Jurkat, Clone E6-1 (cell line): ENCODE measurements at regions not wholly inside any gene's neighbourhood (a gene's known extent, or its start where the extent isn't known, plus 50 kb on each side); places are given as distances from the start of the nearest gene placed in this dataset.
"Not testable (repeated sequence)": the region's sequence is repeated elsewhere in the genome, so short reads cannot be mapped to it uniquely, and the experiment has no call there.

Source experiments
- DNase-seq: peaks from one replicate; pipeline ENCODE4 v3.0.0-alpha.2; 2011; ENCODE audit warnings: low read depth, low spot score
- H3K4me3 ChIP-seq: 2 replicates; pipeline ENCODE4 v1.5.1; 2011; ENCODE audit warnings: mild to moderate bottlenecking, low read length, control low read depth, moderate library complexity

DNA sequence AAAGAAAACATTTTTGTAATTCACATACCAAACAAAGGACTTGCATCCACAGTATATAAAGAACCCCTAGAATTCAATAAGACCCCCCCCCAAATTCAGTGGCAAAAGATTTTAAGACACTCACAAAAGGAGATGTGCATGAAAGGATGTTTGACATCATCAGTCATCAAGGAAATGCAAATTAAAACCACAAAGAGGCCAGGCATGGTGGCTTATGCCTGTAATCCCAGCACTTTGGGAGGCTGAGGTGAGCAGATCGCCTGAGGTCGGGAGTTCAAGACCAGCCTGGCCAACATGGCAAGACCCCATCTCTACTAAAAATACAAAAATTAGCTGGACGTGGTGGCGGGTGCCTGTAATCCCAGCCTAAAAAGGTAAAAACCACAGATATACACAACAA lies 61.3 kb downstream of the AIPL1 start:
- not testable (repeated sequence) for DNase-seq, H3K4me3 ChIP-seq

DNA sequence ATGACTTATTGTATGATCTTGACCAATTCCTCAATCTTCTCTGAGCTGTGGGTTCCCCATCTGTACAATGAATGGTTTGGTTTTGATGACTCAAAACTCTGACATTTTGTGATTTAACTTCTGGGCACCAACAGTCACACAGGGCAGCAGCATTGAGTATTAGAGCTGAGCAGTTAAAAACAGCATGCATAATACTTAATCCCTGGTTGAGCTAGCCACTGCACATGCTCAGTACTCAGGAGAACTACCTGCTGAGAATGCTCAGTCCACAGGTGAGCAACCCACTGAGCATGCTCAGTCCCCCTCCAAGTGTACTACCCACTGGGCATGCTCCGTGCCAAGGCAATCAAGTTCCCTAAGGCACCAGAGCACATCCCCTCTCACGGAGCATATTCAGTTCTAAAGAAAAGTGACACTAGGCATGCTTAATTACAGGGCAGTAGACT lies 68.7 kb downstream of the AIPL1 start:
- no peak for DNase-seq
- no peak overlapping the region for H3K4me3 ChIP-seq

DNA sequence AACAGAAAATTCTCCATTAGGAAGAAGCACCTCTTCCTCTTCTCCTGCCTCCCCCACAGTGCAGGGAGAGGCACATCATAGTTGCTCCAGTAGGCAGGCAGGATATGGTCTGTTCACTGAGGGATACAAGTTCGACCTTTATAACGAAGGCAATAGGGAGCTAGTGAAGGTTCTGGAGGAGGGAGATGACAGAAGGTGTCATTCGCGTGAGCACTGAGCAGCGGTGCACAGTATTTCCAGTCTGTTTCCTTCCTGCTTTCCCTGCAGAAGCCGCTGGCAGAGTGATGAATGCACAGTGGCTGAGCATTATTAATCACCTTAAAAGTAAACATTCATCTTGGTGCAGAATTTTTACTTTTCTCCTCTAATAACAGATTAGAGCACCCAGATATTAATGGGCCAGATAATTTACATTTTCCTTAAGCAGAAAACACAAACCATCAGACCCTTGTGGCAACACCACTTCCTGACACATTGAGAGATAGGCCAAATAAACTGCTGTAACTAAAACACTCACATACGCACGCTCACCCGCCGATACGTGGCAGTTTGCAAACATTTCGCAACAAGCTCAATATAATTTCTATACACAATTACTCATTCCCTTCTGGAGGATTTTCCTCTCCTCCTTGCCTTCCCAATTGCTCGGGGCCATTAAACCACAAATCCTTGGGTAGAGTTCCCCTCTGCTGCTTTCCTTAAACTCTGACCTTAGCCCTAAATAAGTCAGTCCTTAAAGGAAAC lies 69.5 kb downstream of the AIPL1 start:
- H3K4me3 ChIP-seq, result no peak overlapping the region
- no peak for DNase-seq

DNA sequence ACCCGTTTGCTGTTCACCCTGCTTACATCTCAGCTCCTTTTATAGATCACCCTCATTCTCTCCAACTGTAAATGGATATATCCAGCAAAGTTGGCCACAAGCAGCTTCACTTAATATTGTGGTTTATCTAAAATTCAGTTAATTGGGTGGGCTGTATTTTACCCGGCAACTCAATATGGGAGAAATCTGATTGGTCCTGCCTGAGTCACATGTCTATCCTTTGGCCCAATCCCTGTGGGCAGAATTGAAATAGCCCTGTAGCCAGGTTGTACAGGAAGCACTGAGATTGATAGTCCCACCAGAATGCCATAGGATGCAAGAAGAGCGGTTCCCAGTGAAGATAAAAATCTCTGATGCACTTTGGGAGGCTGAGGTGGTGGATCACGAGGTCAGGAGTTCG lies 73.2 kb downstream of the AIPL1 start:
- no peak overlapping the region for H3K4me3 ChIP-seq
- DNase-seq, result peak; percentile 41

DNA sequence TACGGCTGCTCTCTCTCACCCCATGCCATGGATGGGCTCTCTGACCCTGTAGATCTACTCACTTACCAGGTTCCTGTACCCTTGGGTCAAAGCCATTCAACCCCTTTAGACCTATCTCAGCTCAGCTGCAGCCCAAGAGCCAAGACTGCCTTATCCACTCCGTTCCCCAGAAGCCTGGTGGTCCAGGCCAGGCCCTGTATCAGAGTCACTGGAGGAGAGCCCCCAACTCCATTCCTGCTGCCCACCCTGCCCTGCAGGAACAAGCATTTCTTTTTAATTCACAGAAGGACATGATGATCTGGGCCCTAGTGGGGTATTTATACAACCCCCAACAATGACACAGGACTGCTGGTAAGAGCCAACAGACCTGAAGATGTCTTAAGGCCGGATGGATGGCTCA lies 76.8 kb downstream of the AIPL1 start:
- H3K4me3 ChIP-seq, result no peak overlapping the region

DNA sequence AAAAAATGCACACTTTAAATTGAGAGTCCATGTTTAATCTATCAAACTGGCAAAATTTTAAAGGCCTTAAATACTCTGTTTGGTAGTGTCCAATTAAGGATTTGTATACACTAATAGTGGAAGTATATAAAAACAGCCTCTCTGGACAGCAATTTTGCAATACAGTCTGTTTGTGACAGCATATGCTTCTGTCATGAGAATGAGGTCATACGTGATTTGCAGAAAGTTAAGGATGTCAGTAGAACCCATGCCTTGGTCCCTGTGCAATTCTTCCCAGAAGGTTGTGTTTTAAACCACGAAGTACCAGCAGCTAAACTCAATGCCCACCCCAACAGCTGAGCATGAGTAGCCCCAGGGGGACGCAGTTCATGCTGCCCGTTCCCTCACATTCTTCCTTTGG lies 78.4 kb downstream of the AIPL1 start:
- no peak for DNase-seq
- no peak overlapping the region for H3K4me3 ChIP-seq

More for the DNA sequence above, 76.8 kb downstream of the AIPL1 start:
- no peak for DNase-seq

DNA sequence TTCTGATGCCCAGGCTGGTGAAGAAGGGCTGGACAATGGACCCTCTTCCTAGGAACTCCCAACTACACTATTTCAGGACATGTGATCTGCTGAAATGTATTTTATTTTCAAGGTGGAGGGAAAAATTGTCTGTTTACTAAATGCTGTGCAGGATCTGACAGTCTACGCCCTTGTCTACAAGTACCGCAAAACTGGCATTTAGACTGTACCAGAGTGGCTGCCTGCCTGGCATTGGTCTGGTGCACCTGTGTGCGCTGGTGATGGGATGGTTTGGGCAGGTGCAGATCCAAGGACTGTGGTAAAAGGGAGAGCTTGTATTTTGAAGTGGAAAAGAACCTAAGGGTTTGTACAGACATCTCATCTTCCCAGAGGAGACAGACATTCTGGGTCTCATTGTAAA lies 79.7 kb downstream of the AIPL1 start:
- DNase-seq, result no peak
- no peak overlapping the region for H3K4me3 ChIP-seq

DNA sequence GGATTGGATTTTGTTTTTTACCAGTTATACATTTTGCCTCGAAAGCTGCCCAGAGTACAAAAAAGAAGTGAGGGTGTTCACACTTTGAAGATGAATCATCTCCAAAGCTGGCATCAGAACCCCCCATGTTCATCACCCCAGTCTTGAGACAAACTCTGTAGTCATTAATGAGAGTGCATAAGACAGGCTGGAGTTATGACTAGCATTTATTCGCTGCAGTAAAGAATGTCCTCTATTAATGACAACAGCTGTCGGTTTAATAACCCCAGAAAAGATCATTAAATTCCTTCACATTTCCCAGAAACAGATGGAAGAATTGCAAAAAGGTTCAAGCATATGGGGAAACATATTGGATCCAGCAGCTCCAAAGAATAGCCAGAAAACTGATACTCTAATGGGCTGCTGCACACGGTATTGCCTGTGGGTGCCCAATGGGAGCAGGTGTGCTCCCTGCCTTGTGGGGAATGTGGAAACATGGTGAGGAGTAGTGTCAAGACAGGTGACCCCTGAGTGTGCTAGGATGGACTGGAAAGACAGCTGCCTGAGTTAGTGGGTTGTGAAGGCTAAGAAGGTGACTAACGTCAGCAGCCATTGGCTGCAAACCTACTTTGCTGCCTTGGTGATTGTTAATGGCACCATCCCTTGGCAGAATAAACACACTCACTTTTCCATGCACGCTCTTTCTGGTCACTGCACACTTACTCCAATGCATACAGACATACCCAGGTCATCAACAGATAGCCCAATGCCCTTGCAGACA lies 81.9 kb downstream of the AIPL1 start:
- DNase-seq, result no peak
- no peak overlapping the region for H3K4me3 ChIP-seq

DNA sequence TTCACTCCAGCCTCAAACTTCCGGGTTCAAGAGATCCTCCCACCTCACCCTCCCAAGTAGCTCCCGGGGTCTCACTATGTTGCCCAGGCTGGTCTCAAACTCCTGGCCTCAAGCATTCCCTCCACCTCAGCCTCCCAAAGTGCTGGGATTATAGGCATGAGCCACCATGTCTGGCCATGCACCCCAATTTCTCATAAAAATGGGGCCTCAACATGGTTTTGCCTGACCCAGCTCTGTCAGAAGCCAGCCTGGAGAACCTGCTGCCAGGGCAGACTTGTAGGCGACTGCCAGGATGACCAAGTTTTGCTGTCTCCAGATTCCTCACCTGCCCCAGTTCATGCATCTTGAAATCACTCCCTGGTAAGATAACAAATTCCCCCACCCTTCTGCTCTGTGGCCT lies 82.9 kb downstream of the AIPL1 start:
- DNase-seq, result no peak
- no peak overlapping the region for H3K4me3 ChIP-seq

DNA sequence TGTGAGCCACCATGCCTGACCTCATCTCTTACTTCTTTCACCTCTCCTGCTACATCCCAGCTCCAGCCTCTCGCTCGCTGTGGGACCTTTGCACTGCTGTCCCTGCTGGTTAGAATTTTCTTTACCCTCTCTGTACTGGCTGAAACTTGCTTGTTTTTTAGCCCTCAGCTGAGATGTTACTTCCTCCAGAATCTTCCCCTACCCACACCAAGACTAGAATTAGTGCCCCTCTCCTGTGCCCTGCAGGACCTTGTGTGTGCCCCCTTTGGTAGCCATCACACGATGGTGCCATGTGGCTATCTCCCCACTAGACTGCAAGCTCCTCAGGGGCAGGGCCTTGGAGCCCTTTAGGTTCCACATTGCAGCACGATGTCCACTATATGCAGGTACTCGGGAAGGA lies 84.1 kb downstream of the AIPL1 start:
- no peak for DNase-seq
- no peak overlapping the region for H3K4me3 ChIP-seq

DNA sequence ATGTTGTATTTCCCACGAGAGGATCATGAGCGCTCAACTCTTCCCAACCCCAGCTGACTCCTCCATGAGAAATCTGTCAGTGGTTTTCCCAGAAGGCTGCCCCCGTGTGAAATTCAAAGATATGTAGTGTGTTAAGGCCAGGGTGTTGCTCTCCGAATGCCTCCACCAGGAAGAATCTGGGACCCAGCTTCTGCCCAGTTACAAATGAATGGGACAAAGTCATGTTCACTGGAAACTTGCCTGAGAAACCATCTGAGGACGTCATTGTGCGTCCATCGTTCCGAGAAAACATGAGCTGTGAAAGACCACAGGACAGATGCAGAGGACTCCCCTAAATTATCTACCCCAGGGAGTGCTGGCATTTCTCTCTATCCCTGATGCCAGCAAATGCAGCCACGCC lies 86.0 kb downstream of the AIPL1 start:
- no peak for DNase-seq
- no peak overlapping the region for H3K4me3 ChIP-seq

DNA sequence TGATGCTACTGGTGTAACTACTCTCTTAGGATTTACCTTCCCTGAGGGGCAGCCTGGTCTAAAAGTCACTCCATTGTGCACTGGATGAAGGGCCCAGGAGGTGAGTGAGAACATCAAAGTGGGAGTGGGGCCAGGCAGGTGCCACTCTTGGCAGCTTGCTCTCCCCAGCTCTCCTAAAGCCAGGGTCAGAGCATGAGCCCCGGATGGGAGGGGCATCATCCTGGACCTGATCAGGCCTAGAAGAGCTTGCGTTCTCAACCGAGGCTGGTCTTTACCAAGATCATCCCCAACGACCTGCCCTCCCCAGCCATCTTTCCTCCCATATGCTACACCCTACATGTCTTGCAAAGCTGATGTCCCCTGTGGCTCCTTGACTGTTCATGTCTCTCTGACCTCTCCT lies 87.1 kb downstream of the AIPL1 start:
- no peak overlapping the region for H3K4me3 ChIP-seq
- no peak for DNase-seq

DNA sequence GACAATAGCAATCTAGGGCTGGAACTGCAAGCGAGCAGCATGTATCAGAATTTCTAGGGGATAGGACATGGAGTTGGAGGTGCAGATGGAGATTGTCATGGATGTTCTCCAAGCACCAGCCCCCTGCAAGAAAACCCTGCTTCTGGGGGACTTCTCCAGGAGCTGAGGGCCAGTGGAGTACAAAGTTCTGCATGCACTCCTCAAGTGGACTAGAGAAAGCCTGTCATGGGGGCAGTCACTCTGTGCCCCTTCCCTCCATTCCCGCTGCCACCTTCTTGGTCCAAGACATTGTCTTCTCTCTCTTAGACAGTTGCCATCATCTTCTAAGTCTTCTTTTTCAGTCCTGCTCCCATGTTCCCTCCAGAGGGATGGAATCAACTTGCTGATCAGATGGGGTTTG lies 87.9 kb downstream of the AIPL1 start:
- no peak overlapping the region for H3K4me3 ChIP-seq
- no peak for DNase-seq

DNA sequence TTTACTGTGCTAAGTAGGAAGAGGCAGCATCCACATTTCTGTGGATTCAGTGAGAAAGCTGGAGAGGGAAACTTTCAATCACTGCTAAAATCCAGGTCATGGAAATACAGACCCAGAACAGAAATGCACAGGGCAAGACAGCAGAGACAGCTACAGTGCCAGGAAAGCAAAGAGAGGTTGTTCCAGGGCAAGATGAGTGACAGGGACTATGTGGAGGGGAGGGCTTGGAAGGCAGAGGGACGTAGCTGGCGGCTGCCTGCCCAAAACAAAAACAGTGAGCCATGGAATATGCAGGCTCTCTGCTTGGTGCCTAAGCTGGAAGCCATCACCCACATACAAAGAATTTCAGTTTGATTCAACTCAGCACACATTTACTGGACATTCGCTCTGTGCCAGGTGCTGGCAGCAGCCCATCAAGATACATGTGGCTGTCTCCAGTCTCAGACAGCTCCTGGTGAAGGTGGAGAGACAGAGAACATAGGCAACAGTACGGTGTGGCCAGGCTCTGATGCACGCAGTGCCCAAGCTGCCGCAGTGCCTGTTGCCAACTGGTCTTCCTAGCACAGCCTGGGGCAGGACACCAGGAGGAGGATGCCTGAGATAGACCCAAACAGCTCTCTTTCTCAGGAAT lies 88.7 kb downstream of the AIPL1 start:
- no peak overlapping the region for H3K4me3 ChIP-seq
- DNase-seq, result no peak

DNA sequence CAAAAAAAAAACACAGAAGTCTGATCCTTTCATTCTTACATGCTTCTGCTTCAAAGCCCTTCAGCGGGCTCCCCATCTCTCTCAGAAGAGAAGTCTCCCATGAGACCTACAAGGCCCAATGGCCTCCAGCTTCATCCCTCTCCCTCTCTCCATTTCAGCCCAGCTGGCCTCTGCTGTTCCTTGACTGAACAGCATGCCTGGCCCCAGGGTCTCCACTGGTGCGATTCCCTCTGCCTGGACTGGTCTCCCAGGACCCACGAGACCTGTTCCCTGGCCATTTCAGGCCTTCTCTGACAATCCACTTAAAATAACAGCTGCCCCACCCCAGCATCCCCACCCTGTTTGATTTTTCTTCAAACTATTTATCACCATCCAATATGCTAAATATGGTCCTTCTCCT lies 91.2 kb downstream of the AIPL1 start:
- no peak overlapping the region for H3K4me3 ChIP-seq
- no peak for DNase-seq

DNA sequence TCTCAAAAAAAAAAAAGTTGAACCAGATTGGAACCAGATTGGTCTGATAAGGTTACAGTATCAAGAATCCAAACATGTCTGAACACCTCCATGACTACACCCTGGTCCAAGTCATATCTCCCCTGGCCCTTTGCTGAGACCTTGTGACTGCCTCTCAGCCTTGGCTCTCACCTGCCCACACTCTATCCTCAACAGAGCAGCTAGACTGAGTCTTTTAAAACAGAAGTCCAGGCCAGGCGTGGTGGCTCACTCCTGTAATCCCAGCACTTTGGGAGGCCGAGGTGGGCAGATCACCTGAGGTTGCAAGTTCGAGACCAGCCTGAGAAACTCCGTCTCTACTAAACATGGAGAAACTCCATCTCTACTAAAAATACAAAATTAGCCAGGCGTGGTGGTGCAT lies 91.7 kb downstream of the AIPL1 start:
- no peak for DNase-seq
- no peak overlapping the region for H3K4me3 ChIP-seq

DNA sequence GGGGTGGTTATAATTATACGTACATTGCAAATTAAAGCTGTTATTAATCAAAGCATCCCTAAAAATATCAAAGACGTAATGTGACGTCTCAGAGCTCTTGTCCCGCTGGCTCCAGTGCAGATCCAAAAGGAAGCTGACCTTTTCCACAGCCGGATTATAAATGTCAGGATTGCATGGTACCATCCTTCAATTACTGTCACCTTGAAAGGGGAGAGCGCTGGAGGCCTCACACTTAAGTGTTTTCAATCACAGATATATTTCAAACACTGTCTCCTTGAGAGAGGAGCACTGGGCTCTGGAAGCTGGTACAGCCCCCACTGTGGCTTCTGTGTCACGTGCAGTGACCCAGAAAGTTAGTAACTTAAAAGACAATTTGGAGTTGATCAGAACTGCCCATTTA lies 94.2 kb downstream of the AIPL1 start:
- DNase-seq, result no peak
- no peak overlapping the region for H3K4me3 ChIP-seq

DNA sequence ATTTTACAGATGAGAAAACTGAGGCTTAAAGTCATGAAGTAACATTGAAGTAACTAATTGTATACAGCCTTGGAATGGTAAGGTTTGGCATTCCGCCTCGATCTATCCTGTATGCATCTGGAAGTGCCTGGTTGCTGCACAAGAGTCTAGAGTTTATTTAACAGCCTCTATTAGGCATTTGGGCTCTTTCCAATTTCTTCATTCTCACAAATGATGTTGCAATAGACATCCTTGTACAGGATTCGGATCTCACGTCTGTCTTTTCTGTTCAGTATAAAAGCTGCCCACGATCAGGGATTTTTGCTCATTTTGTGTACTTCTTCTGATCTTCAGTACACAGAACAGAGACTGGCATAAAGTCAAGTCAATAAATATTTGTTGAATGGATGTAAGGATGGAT lies 100.5 kb downstream of the AIPL1 start:
- no peak overlapping the region for H3K4me3 ChIP-seq
- no peak for DNase-seq

DNA sequence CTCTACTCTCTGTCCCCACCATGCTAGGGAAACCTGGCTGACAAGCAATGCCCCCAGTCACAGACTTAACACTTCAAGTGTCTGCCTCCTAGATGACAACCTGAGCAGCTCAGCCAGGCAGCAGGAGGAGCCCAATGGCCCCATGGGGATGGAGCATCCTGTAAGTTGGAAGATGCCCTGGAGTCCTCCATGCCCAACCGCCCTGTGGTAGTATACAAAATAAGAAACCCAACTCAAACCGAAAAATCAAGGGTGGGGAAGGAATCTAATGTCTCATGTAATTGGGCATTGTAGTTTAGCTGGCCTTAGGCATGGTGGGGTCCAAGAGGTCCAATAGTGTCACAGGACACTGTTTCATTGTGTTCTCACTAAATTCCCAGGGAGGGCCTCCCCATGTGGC lies 104.0 kb downstream of the AIPL1 start:
- H3K4me3 ChIP-seq, result no peak overlapping the region
- no peak for DNase-seq

DNA sequence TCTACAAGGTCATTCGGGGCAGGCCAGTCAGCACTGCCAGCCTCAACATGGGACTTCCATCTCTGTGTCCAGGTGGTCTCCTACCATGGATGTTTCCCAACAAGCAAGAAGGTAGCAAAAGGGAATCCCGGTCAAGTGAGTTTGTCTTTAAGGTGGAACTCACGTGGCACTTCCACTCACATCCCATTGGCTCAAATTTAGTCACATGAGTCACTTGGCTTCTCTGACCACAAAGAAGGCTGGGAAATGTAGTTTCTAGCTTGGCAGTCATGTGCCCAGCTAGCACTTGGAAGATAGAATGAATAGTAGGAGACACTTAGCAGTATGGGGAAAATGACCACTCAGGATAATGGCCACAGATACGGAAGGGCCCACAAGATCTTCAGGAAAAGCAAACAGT lies 106.6 kb downstream of the AIPL1 start:
- peak; percentile 17 for DNase-seq
- H3K4me3 ChIP-seq, result no peak overlapping the region
